ENCODE measurements at regions not wholly inside any gene's neighbourhood (a gene's known extent, or its start where the extent isn't known, plus 50 kb on each side); places are given as distances from the start of the nearest gene placed in this dataset.

GRCh38 chr6:156110249-156110648 lies 654.6 kb upstream of the NOX3 start:
- Histone ChIP-seq H3K4me1 (ENCODE audit: insufficient read depth, low read length, poor library complexity, severe bottlenecking) (no peaks in the 10 kb centered on the region), H3K79me2 (ENCODE audit: insufficient read depth, low read depth, low read length) (no peaks in the 10 kb centered on the region), H3K4me2 (ENCODE audit: low read length) (no peak overlapping the region), H3K36me3 (ENCODE audit: insufficient read depth, low read length) (no peaks in the 10 kb centered on the region), H3K27ac (ENCODE audit: low read depth, low read length, poor library complexity, severe bottlenecking) (no peak overlapping the region), H3K9me3 (ENCODE audit: low read length) (no peaks in the 10 kb centered on the region), H3K9me2 (ENCODE audit: insufficient read depth, low read length) (no peaks in the 10 kb centered on the region), H4K20me1 (ENCODE audit: insufficient read depth, low read length) (no peaks in the 10 kb centered on the region), H3K4me3 (ENCODE audit: low read depth, low read length, poor library complexity, severe bottlenecking) (no peak overlapping the region), H2AFZ (ENCODE audit: low read length) (no peak overlapping the region)
- intact Hi-C loops (cut with micrococcal nuclease; ENCODE audit: unreplicated experiment), result no loop called here
- TF ChIP-seq CTCF (conservative IDR thresholded peaks at IDR 0.05; ENCODE audit: low read length), result no peak
- no peak for TF ChIP-seq EZH2phosphoT487 (IDR thresholded peaks at IDR 0.05; ENCODE audit: borderline replicate concordance, low read depth, low read length)
- ChIA-PET POLR2A (interaction anchor here (0.6 to 1.1 kb wide), 2 partner anchors 12 to 20 kb away, joined by 3 to 4 read pairs; no protein-coding TSS in a partner anchor), CTCF (ENCODE audit: unreplicated experiment) (no interaction called here)
- no TSS peak for BruUV-seq (replicated peaks)
- no peak for DNase-seq (ENCODE audit: low spot score)

- no peak for DNase-seq (ENCODE audit: low spot score)
- no TSS peak for BruUV-seq (replicated peaks)
- no peaks in the 10 kb centered on the region for H3K9me2 ChIP-seq (ENCODE audit: insufficient read depth, low read length)
- no peaks in the 10 kb centered on the region; the same call in 1 of the 2 replicates for H3K36me3 ChIP-seq (ENCODE audit: insufficient read depth, low read length)
- H3K9me3 ChIP-seq (ENCODE audit: low read length), result no peaks in the 10 kb centered on the region
- no peak overlapping the region for H3K27ac ChIP-seq (ENCODE audit: low read depth, low read length, poor library complexity, severe bottlenecking)
- no peak overlapping the region for H3K4me2 ChIP-seq (ENCODE audit: low read length)
- POLR2A ChIA-PET, result interaction anchor here (0.7 to 1.1 kb wide), 2 partner anchors 21 to 341 kb away, joined by 3 to 4 read pairs; no protein-coding TSS in a partner anchor
- CTCF ChIA-PET (ENCODE audit: unreplicated experiment), result interaction anchor here (0.5 kb wide), 1 partner anchor 254 kb away, joined by 3 read pairs; no protein-coding TSS in a partner anchor
- no peak overlapping the region for H2AFZ ChIP-seq (ENCODE audit: low read length)
- H3K4me3 ChIP-seq (ENCODE audit: low read depth, low read length, poor library complexity, severe bottlenecking), result no peak overlapping the region
- no peaks in the 10 kb centered on the region for H3K79me2 ChIP-seq (ENCODE audit: insufficient read depth, low read depth, low read length)
- intact Hi-C loops (cut with micrococcal nuclease; ENCODE audit: unreplicated experiment), result no loop called here
- H3K4me1 ChIP-seq (ENCODE audit: insufficient read depth, low read length, poor library complexity, severe bottlenecking), result no peaks in the 10 kb centered on the region
- H4K20me1 ChIP-seq (ENCODE audit: insufficient read depth, low read length), result no peaks in the 10 kb centered on the region
- TF ChIP-seq CTCF (conservative IDR thresholded peaks at IDR 0.05; ENCODE audit: low read length), result no peak
- TF ChIP-seq EZH2phosphoT487 (IDR thresholded peaks at IDR 0.05; ENCODE audit: borderline replicate concordance, low read depth, low read length), result no peak
Measured at GRCh38 chr6:156109713-156110112, 654.1 kb upstream of the NOX3 start.

GRCh38 chr6:156107624-156108101 lies 652.0 kb upstream of the NOX3 start:
- ChIA-PET POLR2A (interaction anchor here (0.5 to 1.3 kb wide), 4 partner anchors 10 to 756 kb away, joined by 3 to 4 read pairs (median 4); no protein-coding TSS in a partner anchor), CTCF (ENCODE audit: unreplicated experiment) (no interaction called here)
- Histone ChIP-seq H3K27ac (ENCODE audit: low read depth, low read length, poor library complexity, severe bottlenecking) (no peak overlapping the region), H3K4me1 (ENCODE audit: insufficient read depth, low read length, poor library complexity, severe bottlenecking) (no peaks in the 10 kb centered on the region), H3K4me3 (ENCODE audit: low read depth, low read length, poor library complexity, severe bottlenecking) (no peak overlapping the region), H3K4me2 (ENCODE audit: low read length) (no peak overlapping the region), H2AFZ (ENCODE audit: low read length) (no peak overlapping the region), H4K20me1 (ENCODE audit: insufficient read depth, low read length) (no peaks in the 10 kb centered on the region), H3K9me2 (ENCODE audit: insufficient read depth, low read length) (no peaks in the 10 kb centered on the region), H3K9me3 (ENCODE audit: low read length) (no peaks in the 10 kb centered on the region), H3K36me3 (ENCODE audit: insufficient read depth, low read length) (no peaks in the 10 kb centered on the region; the same call in 1 of the 2 replicates), H3K79me2 (ENCODE audit: insufficient read depth, low read depth, low read length) (no peaks in the 10 kb centered on the region)
- intact Hi-C loops (cut with micrococcal nuclease; ENCODE audit: unreplicated experiment), result no loop called here
- BruUV-seq (replicated peaks), result no TSS peak
- TF ChIP-seq CTCF (conservative IDR thresholded peaks at IDR 0.05; ENCODE audit: low read length) (no peak), EZH2phosphoT487 (IDR thresholded peaks at IDR 0.05; ENCODE audit: borderline replicate concordance, low read depth, low read length) (no peak)
- DNase-seq (ENCODE audit: low spot score), result no peak

Measured in OCI-LY7 (cell line).